HepG2 (cell line): ENCODE measurements at regions not wholly inside any gene's neighbourhood (a gene's known extent, or its start where the extent isn't known, plus 50 kb on each side); places are given as distances from the start of the nearest gene placed in this dataset.

ENCODE experiments used
- ATAC-seq: fragments of 200-7000 bp; cut with Tn5 transposase; 3 replicates; pipeline ENCODE4 v1.9.1; 2020; ENCODE audit warnings: mild to moderate bottlenecking, moderate library complexity
- BruUV-seq: library from RNA; stranded (reverse); fragments of 400-500 nt; replicated peaks from 2 replicates; lab custom pipeline; 2021; lab: Mats Ljungman, UMichigan
- CTCF ChIA-PET: fragments of 300-600 bp; formaldehyde crosslinking; extraction: SDS; loops from one replicate; lab custom pipeline; 2021; ENCODE audit warnings: low total read pairs, inconsistent platforms, low intra/inter-chr PET ratio; lab: Yijun Ruan, JAX
- POLR2A ChIA-PET: fragments of 350-600 bp; sonication (Branson Sonifier 250); formaldehyde crosslinking; loops from one replicate; lab custom pipeline; 2020; ENCODE audit warnings: antibody characterized with exemption, inconsistent platforms; lab: Yijun Ruan, JAX
- DNase-seq: peaks from one replicate; pipeline ENCODE4 v3.0.0-alpha.2; 2015; ENCODE audit warnings: low spot score
- FAIRE-seq: peaks from 3 replicates; lab custom pipeline; 2011; peaks lifted over from hg19 to GRCh38; lab: Jason Lieb, UNC
- H2AFZ ChIP-seq: one replicate; pipeline ENCODE4 v1.6.1; 2011; ENCODE audit warnings: low read length, inconsistent platforms
- H3K27ac ChIP-seq: fragments of 300-600 bp; 3 replicates; pipeline ENCODE4 v1.8.0; 2011; ENCODE audit warnings: mixed run types, mild to moderate bottlenecking, mixed read lengths, low read length, inconsistent platforms; ENCODE audit not compliant: insufficient read depth; ENCODE audit errors: extremely low read length
- H3K27me3 ChIP-seq, 2 experiments: fragments of 200-600 bp in 1 of 2; 2 replicates in 1 of 2; 3 replicates in 1 of 2; pipeline versions ENCODE4 v1.6.0 to v1.8.0; 2011; ENCODE audit warnings: low read length in 2 of 2, mild to moderate bottlenecking in 2 of 2, moderate library complexity in 2 of 2, inconsistent platforms in 1 of 2; ENCODE audit not compliant: insufficient read depth in 2 of 2, control insufficient read depth in 1 of 2
- H3K36me3 ChIP-seq, 2 experiments: fragments of 200-600 bp in 1 of 2; replicated peaks in 1 of 2; 2 replicates in 1 of 2; 3 replicates in 1 of 2; pipeline versions ENCODE4 v1.5.1 to v1.8.0; 2011; ENCODE audit warnings: low read length in 2 of 2, inconsistent platforms in 1 of 2; ENCODE audit not compliant: insufficient read depth in 2 of 2, control insufficient read depth in 1 of 2
- H3K4me1 ChIP-seq: 2 replicates; pipeline ENCODE4 v1.5.1; 2012; ENCODE audit warnings: low read length, inconsistent platforms; ENCODE audit not compliant: insufficient read depth
- H3K4me2 ChIP-seq: 2 replicates; pipeline ENCODE4 v1.6.0; 2011; ENCODE audit warnings: low read depth, low read length, inconsistent platforms
- H3K4me3 ChIP-seq, 3 experiments: fragments of 200-600 bp in 1 of 3; sonication (generic), shearing (Covaris generic) in 1 of 3; replicated peaks in 1 of 3; 2 replicates each; pipeline ENCODE4 v1.5.1; 2011 to 2016; ENCODE audit warnings: low read length in 3 of 3, inconsistent platforms in 2 of 3, low read depth in 2 of 3, mild to moderate bottlenecking in 2 of 3, control low read depth in 1 of 3, mixed read lengths in 1 of 3; ENCODE audit not compliant: insufficient read depth in 1 of 3
- H3K79me2 ChIP-seq: one replicate; pipeline ENCODE4 v1.6.1; 2011; ENCODE audit warnings: low read length, inconsistent platforms; ENCODE audit not compliant: insufficient read depth
- H3K9ac ChIP-seq: 2 replicates; pipeline ENCODE4 v1.6.0; 2011; ENCODE audit warnings: mild to moderate bottlenecking, low read depth, low read length, inconsistent platforms; ENCODE audit not compliant: insufficient read depth
- H3K9me3 ChIP-seq: 2 replicates; pipeline ENCODE4 v1.5.1; 2012; ENCODE audit warnings: mild to moderate bottlenecking, low read length
- H4K20me1 ChIP-seq: 2 replicates; pipeline ENCODE4 v1.6.0; 2011; ENCODE audit warnings: inconsistent platforms, mild to moderate bottlenecking, low read length, moderate library complexity; ENCODE audit not compliant: insufficient read depth
- CREM ChIP-seq, 2 experiments: sonication (generic) in 1 of 2; formaldehyde crosslinking in 1 of 2; IDR thresholded peaks; 2 replicates each; pipeline versions ENCODE4 v1.4.0 to v1.6.1; 2016 to 2020; ENCODE audit warnings: antibody characterized with exemption in 1 of 2, mild to moderate bottlenecking in 1 of 2, missing genetic modification reagents in 1 of 2
- HNF1B ChIP-seq: sonication (generic); formaldehyde crosslinking; IDR thresholded peaks from 2 replicates; pipeline ENCODE4 v1.5.1; 2020; ENCODE audit warnings: mild to moderate bottlenecking, moderate library complexity, missing genetic modification reagents
- KLF6 ChIP-seq: IDR thresholded peaks from 2 replicates; pipeline ENCODE4 v1.8.0; 2016; ENCODE audit warnings: missing biosample characterization, missing genetic modification reagents
- MEIS2 ChIP-seq: sonication (generic); formaldehyde crosslinking; IDR thresholded peaks from 2 replicates; pipeline ENCODE4 v1.9.0; 2021; ENCODE audit warnings: mild to moderate bottlenecking, missing genetic modification reagents
- NFKBIZ ChIP-seq: IDR thresholded peaks from 2 replicates; pipeline ENCODE4 v1.6.1; 2018; ENCODE audit warnings: missing genetic modification reagents, missing compliant biosample characterization
- PCBP1 ChIP-seq: fragments of 200-400 bp; formaldehyde crosslinking; IDR thresholded peaks from 2 replicates; pipeline ENCODE4 v1.6.1; 2017; ENCODE audit warnings: mild to moderate bottlenecking, low read depth, low read length, borderline replicate concordance
- RAD21 ChIP-seq: fragments of 450-650 bp; formaldehyde crosslinking; IDR thresholded peaks from 2 replicates; pipeline ENCODE4 v1.5.0; 2020; ENCODE audit warnings: mild to moderate bottlenecking
- REXO4 ChIP-seq: sonication (generic); formaldehyde crosslinking; IDR thresholded peaks from 2 replicates; pipeline ENCODE4 v1.8.0; 2022; ENCODE audit warnings: missing genetic modification reagents, mild to moderate bottlenecking, borderline replicate concordance
- TBX3 ChIP-seq: fragments of 450-650 bp; IDR thresholded peaks from 2 replicates; pipeline ENCODE4 v1.6.1; 2017; ENCODE audit warnings: antibody characterized with exemption, mild to moderate bottlenecking, inconsistent platforms, borderline replicate concordance
- TGIF2 ChIP-seq: IDR thresholded peaks from 2 replicates; pipeline ENCODE4 v1.6.1; 2016; ENCODE audit warnings: control low read depth, missing compliant biosample characterization
- U2AF2 ChIP-seq: fragments of 200-400 bp; formaldehyde crosslinking; IDR thresholded peaks from 2 replicates; pipeline ENCODE4 v1.6.1; 2017; ENCODE audit warnings: low read depth, mild to moderate bottlenecking, low read length
- ZBTB7A ChIP-seq: sonication (generic); formaldehyde crosslinking; IDR thresholded peaks from 2 replicates; pipeline ENCODE4 v1.8.0; 2022; ENCODE audit warnings: mild to moderate bottlenecking, missing genetic modification reagents
- ZNF44 ChIP-seq: sonication (generic); formaldehyde crosslinking; IDR thresholded peaks from 2 replicates; pipeline ENCODE4 v1.5.1; 2020; ENCODE audit warnings: mild to moderate bottlenecking, missing genetic modification reagents
- ZNF512B ChIP-seq: sonication (generic); formaldehyde crosslinking; IDR thresholded peaks from 2 replicates; pipeline ENCODE4 v1.5.1; 2020; ENCODE audit warnings: missing genetic modification reagents, mild to moderate bottlenecking, borderline replicate concordance
- ZNF563 ChIP-seq: sonication (generic); formaldehyde crosslinking; IDR thresholded peaks from 2 replicates; pipeline ENCODE4 v1.8.0; 2022; ENCODE audit warnings: mild to moderate bottlenecking, moderate library complexity, missing genetic modification reagents
- in situ Hi-C: cut with HindIII; loops from 2 replicates; pipeline ENCODE4 v1.10.0; 2017; ENCODE audit warnings: low pct_unique_long_range_greater_than_20kb; ENCODE audit not compliant: extremely low pct_ligation_motif_present
- intact Hi-C: fragments of 100-400 bp; cut with micrococcal nuclease; formaldehyde crosslinking; loops from one replicate; pipeline ENCODE4 v1.10.0; 2022; ENCODE audit not compliant: unreplicated experiment
- TF ChIP-seq, protein P1 (sequence below): sonication (generic); formaldehyde crosslinking; IDR thresholded peaks from 2 replicates; pipeline ENCODE4 v1.8.1; 2023; ENCODE audit warnings: mild to moderate bottlenecking, missing genetic modification reagents
- TF ChIP-seq, protein P2 (sequence below): sonication (generic); formaldehyde crosslinking; IDR thresholded peaks from 2 replicates; pipeline ENCODE4 v1.8.1; 2023; ENCODE audit warnings: mild to moderate bottlenecking, missing genetic modification reagents

DNA sequence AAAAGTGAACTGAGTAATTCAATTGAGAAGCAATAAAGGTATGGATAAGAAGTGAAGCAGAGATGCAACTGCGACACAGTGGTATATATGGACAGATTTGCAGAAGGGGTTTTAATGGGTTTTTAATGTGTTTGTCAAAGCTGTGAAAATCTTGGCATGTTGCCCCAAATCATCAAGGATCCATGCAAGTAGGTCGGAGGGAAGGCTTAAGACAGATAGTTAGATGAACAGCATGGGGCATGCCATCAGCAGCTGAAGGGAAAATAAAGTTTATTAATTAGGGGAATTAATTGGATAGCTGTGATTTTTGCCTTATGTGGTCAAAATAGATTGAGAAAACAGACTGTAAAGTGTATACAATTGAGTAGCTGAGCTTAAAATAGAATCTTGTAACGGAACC is 840.1 kb downstream of the JRKL start (continued):
- no peak for TF ChIP-seq ZNF512B
- TF ChIP-seq HNF1B (CRISPR knock-in tag) = no peak
- no peak for TF ChIP-seq TBX3
- no peak for TF ChIP-seq TGIF2
- TF ChIP-seq REXO4 (CRISPR knock-in tag) = no peak

DNA sequence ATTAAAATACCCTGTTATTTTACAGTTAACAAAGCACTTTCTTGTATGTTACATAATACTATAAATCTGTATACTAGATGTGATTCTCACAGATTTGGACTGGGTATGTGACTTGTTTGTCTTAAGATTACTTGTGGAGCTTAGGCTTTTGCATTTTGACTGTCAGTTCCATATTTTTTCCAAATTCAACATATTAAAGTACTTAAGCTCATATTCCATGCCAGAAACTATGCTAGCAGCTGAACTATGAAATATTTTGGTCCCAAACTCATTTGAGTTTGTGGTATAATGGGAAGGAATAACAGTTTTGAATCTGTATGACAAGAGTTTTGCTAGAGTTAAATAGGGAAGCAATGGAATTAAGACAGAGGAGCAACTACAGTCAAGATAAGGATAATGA is 841.4 kb downstream of the JRKL start:
- Histone ChIP-seq H3K9ac (no peak overlapping the region), H3K4me2 (no peak overlapping the region), H3K79me2 (no peaks in the 10 kb centered on the region), H4K20me1 (no peaks in the 10 kb centered on the region), H3K4me3 (no peak overlapping the region), H3K4me1 (no peaks in the 10 kb centered on the region), H2AFZ (no peak overlapping the region), H3K36me3 (no peaks in the 10 kb centered on the region), H3K27ac (no peak overlapping the region), H3K9me3 (no peaks in the 10 kb centered on the region), H3K27me3 (no peaks in the 10 kb centered on the region)
- ChIA-PET POLR2A (no interaction called here), CTCF (no interaction called here)
- DNase-seq (no peak), ATAC-seq (no peak), FAIRE-seq (no peak)
- BruUV-seq = no TSS peak
- in situ Hi-C loops = no loop called here
- intact Hi-C loops = no loop called here
- TF ChIP-seq ZBTB7A (no peak), CREM (IDR thresholded peaks at IDR 0.05) (no peak), CREM (CRISPR knock-in tag; IDR thresholded peaks at IDR 0.05) (no peak), MEIS2 (CRISPR knock-in tag) (no peak), NFKBIZ (no peak), KLF6 (no peak), U2AF2 (no peak), ZNF44 (CRISPR knock-in tag) (no peak), PCBP1 (no peak), RAD21 (no peak), ZNF563 (CRISPR knock-in tag) (no peak)
- TF ChIP-seq, protein P1, sequence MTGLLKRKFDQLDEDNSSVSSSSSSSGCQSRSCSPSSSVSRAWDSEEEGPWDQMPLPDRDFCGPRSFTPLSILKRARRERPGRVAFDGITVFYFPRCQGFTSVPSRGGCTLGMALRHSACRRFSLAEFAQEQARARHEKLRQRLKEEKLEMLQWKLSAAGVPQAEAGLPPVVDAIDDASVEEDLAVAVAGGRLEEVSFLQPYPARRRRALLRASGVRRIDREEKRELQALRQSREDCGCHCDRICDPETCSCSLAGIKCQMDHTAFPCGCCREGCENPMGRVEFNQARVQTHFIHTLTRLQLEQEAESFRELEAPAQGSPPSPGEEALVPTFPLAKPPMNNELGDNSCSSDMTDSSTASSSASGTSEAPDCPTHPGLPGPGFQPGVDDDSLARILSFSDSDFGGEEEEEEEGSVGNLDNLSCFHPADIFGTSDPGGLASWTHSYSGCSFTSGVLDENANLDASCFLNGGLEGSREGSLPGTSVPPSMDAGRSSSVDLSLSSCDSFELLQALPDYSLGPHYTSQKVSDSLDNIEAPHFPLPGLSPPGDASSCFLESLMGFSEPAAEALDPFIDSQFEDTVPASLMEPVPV (CRISPR knock-in tag) = no peak
- TF ChIP-seq, protein P2, sequence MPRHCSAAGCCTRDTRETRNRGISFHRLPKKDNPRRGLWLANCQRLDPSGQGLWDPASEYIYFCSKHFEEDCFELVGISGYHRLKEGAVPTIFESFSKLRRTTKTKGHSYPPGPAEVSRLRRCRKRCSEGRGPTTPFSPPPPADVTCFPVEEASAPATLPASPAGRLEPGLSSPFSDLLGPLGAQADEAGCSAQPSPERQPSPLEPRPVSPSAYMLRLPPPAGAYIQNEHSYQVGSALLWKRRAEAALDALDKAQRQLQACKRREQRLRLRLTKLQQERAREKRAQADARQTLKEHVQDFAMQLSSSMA (CRISPR knock-in tag) = no peak
